NCI-H774 (cell line): ENCODE measurements at regions not wholly inside any gene's neighbourhood (a gene's known extent, or its start where the extent isn't known, plus 50 kb on each side); places are given as distances from the start of the nearest gene placed in this dataset.
A peak's percentile ranks its signal among the peaks of the same experiment; 100 is the strongest.
"Not testable (repeated sequence)": the region's sequence is repeated elsewhere in the genome, so short reads cannot be mapped to it uniquely, and the experiment has no call there.

Experiments
- DNase-seq: peaks from one replicate; lab custom pipeline; 2025; lab: John Stamatoyannopoulos, UW

DNA sequence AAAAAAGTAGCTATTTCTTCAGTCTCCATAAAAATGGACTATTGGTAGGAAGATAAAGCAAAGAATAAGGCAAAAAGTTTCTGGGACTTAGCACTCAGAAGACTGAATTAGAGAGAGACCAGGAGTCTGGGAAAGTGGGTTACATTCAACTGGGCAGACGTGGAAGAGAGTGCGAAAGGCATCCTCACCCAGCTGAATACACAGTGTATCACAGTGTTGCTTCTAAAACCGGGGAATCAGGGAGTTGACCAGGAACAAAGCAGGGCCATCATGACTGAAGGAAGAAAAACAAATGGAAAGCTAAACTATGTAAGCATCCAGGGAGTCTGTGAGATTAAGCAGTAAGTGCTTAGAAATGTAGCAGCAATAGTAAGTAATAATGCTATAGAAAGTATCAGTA, 452.9 kb upstream of the MAN1A1 start:
- no peak for DNase-seq

DNA sequence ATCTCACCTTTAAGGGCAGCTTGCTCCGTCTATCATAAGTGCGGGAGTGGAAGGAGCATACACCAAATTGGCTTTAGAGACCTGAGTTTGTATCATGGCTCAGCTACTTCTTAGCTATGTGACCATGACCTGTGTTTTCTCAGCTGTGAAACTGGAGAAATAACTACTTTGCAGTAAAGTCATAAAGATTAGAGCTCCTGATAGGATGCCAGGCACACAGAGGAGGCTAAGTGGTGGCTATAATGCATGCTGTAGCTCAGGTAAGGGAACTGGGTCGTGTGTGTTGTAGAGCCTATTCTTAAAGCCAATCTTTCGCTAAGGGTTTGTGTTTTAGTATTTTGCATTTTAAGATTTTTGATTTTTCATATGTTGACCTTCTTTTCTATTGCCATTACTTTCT, 451.5 kb upstream of the MAN1A1 start:
- no peak for DNase-seq

DNA sequence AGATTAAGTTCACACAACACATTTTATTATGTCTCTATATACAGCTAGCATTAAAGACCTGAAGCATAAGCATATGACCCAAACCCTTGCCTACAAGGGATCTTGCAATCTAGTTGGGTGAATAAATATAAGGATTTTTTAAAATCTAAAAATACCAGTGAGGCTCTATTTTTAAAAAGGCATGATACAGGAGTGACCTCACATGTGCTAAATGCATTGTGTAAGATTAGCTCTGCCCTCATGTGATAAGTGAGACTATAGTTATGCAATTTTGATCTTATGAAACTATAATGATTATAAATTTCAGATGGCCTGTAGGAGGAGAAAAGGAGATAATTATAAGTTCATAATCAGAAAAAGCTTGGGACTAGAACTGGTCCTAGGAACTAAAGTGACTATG, 451.0 kb upstream of the MAN1A1 start:
- DNase-seq, result no peak

DNA sequence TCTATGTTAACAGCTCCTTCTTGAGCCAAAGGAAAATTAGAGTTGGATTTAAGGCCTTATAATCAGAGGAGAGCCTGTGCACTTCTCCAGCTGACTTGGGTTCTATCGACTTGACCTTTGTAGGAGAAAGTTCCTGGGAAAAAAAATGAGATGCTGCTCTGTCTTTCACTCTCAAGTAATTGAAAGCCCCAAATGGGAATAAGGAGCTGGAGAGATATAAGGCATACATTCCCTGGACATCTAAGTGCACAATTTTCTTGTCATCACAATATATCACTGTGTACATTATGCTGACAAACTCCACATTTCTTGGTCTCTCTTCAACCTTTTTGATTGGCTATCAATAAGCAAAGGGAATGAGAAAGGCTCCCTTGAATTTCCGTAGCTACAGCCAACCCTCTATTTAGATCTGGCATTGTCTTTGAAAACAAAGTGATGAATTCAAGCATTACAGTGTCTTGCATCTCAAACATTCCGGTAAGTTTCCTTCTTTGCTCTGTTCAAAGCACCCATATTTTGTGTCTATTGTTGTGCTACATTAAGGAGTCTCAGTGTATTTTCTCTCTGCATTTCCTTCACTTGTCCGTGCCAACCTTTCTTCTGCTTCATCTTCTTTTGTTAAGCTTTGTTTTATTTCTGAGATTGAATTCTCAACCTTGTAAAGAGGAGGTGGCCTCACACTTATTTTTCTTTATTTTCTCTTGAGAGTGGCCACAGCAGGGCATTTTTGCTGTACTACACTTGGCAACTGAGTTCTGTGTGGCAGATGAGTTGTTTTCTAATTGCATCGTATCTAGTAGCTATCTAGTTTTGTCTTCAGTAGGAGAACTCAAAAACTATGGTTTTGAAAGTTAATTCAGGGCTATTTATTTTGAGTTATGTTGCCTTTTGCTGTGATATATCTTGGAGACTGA, 450.3 kb upstream of the MAN1A1 start:
- DNase-seq, result no peak

DNA sequence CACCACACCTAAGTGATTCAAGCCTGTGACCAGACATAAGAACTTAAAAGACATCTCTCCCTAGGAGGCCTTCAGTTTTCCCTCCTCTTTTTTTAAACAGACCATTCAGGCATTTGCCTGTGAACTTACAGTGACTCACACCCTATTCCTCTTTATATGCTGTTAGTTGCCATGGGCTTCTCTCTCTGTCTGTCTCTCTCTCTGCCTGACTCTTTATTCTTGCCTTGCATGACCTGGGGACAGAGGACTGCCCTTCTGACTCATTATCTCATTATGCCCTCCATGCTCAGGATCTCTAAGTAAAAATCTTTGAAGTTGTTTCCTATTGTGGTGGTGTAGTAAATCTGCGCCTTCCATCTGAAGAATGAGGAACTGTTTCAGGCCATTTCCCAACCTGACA, 442.2 kb upstream of the MAN1A1 start:
- no peak for DNase-seq

DNA sequence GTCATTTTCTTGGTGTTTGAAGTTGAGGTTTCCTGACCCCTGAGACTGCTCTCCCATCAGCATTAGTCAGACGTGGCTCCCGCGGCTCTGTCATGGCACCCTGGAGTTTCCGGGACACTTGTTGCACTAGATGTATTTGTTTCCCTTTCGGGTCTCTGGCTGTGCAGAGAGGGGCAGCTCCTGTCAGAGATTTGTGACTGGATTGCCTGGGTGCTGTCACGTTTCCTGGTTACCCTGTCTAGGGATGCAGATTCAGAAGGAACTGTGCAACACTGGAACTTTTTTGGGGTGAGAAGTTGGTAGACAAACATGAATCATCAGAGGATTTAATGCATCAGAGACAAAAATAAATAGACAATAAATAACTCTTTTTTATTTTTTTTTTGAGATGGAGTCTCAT, 431.8 kb upstream of the MAN1A1 start:
- no peak for DNase-seq

DNA sequence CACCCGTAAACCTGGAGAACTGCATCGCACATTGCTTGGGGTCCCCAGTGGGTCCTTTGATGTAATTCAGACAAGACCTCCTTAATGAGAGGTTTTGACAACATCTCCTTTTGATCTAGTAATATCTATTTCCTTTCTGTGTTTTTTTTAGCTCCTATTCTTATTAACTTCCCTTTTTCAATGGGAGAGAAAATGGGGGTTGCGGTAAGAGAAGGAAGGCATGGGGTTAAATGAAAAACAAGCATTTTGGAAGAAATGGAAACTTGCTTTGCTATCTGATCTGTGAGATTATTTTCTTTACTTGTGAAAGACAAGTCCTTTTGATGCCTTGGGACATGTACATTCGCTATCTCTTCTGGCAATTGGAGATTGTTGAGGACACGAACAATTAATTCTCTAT, 418.6 kb upstream of the MAN1A1 start:
- no peak for DNase-seq

DNA sequence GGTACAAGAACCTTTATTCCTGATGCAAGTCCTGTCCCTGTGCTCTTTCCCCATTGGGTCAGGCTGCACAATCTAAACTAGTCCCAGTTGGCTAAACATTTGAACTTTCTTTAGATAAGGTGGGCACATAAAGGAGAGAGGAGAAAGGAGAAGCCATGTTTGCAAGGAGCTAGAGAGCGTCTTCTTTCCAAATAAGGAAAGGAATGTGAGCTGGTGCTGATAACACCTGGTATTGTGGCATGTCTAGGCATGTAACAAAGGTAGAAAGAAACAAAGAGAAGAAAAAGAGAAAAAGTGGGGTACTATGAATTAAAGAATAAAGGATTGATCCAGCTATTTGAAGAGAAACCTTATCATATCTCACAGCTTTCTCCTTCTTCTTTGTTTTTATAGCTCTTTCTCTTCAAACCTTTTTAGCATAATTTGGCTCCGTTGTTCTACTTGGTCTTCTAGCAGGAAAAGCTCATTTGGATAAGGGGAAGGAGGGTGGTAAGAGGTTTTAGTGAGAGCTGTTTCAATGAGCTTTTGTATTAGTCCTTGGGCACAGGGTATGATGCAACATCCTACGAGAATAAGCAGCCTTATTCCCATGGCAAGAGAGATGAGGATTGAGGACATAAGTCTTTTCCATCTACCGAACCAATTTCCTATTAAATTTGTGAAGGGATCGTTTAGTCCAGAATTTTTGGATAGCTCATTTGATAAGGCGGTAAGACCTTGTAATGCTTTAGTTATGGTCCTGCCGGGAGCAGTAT, 415.5 kb upstream of the MAN1A1 start:
- no peak for DNase-seq

DNA sequence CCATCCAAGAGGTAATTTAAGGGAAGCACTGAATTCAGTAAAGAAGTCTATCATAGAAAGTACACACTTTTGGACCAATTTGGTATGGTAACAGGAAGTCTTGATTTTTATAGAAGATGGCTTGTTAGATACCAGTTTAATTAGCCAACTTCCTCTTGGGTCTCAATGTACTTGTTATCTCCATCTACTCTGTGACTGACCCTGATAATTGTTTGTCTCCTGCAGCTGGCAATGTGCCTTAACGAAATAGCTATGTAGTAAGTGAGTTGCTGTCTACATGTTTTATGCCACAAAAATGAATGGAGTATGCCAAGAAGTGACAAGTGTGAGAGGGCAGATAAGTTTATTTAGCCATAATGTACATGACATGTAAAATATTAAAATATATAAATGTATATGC, 410.5 kb upstream of the MAN1A1 start:
- no peak for DNase-seq

DNA sequence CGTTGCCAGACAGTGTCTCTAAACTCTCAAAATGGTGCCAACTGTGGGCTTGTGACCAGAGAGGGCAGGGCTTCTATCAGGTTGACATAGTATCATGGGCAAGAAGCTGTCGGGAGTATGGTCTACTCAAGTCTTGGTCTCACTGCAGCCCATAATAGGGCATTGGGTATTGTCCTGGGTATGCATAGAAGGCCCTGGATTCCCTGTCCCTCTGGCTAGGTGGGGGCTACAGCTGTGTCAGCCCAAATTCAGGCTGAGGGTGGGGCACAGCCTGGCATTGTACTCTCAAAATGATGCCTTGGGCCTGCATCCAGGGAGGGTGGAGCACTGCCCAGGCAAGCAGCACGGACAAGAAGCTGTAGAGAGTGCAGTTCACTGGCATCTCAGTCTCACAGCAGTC, 408.8 kb upstream of the MAN1A1 start:
- DNase-seq, result no peak

DNA sequence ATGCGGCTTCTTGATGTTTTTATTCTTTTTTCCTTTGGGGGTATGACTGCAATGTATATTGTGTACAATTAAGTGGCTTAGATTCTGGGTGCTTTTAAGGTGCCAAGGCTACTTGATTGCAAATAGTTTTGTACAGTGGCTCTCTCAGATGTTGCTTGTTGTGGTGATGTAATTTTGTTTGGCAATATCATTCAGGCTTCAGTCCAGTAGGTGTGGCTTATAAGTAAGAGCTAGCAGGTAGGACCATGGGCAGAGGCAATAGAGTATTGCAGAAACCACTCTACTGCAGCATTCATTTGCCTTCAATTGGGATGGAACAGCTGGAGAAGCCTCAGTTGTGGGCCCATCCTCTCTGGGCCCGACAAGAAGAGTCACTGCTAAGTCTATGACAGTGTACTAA, 407.9 kb upstream of the MAN1A1 start:
- DNase-seq, result no peak

DNA sequence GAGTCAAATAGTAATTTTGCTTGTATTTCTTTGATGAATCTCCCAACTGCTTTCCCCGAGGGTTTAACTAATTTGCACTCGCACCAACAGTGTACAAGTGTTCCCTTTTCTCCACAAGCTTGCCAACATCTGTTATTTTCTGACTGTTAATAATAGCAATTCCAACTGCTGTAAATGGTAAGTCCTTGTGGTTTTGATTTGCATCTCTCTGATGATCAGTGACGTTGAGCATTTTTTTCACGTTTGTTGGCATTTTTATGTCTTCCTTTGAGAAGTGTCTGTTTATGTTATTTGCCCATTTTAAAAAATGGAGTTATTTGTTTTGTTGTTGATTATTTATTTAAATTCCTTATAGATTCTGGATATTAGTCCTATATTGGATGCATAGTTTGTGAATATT, 399.8 kb upstream of the MAN1A1 start:
- DNase-seq, result no peak

DNA sequence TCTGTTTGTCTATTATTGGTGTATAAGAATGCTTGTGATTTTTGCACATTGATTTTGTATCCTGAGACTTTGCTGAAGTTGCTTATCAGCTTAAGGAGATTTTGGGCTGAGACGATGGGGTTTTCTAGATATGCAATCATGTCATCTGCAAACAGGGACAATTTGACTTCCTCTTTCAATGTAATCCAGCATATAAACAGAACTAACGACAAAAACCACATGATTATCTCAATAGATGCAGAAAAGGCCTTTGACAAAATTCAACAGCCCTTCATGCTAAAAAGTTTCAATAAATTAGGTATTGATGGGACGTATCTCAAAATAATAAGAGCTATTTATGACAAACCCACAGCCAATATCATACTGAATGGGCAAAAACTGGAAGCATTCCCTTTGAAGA, 399.0 kb upstream of the MAN1A1 start:
- DNase-seq, result not testable (repeated sequence)

DNA sequence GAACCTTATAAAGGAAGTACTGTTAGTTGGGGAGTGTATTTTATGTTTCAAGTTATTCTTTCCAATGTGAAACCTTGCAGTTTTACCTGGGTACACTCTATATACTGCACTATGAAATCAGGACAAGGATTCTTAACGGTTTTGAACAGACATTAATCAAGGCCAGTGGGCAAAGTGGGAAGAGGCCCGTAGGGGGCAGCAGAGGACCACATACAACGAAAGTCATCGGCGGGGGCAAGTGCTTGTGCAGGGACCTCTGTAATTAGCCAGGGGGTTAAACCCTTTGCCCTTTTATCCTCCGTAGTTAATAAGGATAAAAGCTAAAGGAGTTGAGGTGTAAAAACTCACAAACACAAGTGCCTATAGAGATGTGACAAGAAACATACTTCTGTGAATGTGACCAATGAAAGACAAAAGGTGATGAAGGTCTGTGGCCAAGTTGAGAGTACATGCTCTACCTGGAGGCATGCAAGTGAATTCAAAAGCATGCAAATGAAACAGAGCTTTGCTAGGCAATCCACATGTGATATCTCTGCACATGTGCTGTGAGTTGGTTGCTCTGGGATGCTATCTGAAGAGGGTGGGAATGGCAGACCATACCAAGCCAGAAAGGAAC, 392.7 kb upstream of the MAN1A1 start:
- DNase-seq, result peak; percentile 30

DNA sequence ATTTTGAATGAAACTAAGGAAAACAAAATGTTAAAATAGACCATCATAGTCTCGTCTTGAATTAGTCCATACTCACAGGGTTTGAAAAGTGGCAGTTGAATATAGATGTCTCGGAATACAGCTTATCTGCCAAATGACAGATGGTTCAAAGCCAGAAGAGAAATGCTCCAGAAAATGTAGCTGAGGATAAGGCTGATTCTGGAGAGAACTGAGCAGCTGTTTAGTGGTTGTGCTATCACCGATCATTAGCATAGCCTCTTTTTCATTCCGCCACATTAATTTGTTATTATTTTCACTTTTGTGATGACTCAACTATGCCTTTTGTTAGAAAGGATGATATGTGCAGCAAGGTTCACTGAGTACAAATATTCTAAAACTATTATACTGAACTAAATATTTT, 390.2 kb upstream of the MAN1A1 start:
- DNase-seq, result no peak

DNA sequence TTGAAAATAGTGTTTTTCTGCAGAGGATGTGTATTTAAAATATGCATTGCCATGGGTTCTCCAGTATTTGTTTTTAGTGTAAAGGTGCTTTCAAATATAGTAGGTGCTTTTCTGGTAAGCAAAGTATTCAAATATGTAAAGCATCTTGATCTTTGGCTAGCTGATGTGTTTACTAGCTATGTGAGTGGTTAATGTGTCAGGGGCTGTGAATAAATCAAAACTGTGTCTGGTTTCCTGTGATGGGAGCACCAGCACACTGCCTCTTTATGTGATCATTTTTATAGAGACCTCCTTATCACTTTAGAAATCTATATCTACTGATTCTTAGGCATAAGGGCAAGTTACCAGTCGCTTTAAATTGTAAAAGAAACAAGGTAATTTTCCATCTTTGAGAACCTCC, 388.9 kb upstream of the MAN1A1 start:
- no peak for DNase-seq

DNA sequence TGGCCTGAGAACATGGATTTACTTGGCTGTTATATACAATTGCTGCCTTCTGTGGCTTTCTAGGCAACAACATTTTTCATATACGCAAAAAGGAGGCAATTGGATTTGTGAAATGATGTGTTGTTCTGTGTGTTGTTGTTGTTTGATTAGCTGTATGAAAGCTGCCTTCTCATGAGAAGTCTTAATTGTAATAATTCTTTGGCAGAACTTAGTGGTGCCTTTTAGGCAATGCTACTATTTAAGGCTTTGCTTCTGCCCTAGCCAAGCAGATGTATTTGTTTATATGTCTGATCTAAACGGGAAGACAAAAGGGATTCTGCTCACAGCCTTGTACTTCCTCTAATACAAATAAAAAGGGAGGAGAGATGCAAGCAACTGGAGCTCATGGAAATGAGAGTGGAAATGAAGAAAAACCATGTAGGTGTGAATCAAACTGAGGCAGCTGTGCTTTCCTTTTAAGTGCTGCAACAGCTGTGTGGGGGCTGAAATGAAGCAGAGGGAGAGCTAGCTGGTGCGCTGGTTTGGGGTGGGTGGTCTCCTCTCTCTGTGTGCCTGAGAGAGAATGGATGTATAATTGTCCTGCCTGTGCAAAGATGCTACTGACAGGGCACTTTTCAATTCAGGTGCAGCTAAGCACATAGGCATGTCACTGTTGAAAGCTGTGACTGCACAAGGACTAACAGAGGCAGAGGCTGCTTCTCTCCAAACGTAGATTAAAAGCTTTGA, 386.9 kb upstream of the MAN1A1 start:
- DNase-seq, result no peak

DNA sequence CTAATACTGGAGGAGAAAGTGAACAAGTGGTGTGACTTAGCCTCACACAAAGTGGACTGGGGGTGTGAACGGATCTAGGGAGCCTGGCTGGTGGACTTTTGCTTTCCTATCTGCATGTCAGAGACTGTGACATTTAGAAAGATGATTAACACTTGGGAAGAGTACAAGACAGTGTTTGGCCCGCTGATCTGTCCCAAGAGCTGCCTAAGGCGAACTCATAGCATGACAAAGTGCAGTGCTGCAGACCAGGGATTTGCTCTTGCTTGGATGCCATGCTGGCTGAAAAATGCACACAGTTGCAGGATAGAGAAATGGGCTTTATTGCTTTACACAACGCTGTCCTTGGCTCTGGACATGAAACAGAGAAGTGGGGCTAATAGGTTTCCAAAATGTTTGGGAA, 386.0 kb upstream of the MAN1A1 start:
- DNase-seq, result no peak

DNA sequence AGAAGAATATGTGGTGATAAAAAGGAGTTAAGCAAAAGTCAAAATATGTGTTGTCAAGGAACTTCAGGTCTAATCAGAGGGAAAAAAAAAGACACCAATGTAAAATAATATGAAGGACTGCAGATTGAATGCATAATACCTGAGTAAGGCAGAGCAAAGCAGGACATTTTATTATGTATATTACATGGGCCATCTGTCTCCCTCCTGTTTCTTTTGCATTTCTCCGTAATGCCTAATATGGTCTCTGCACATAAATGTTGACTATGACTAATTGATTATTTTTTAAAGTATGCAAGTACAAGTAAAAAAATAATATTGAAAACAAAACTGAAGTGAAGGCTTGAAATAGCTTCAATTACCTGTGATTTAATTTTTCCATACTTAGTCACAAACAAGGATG, 384.7 kb upstream of the MAN1A1 start:
- no peak for DNase-seq

DNA sequence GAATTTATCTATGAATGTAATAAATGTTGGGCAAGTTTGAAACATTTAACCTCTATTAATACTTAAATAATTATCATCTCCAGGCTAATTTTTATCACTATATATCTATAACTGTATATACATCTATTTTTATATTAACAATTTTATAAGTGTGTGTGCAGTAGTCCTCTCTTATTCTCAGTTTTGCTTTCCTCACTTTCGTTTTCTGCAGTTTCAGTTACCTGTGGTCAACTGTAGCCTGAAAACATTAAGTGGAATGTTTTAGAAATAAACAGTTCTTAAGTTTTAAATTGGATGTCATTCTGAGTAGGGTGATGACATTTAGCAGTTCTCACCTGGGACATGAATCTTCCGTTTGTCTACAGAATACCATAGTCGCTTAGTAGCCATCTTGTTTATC, 379.4 kb upstream of the MAN1A1 start:
- no peak for DNase-seq

DNA sequence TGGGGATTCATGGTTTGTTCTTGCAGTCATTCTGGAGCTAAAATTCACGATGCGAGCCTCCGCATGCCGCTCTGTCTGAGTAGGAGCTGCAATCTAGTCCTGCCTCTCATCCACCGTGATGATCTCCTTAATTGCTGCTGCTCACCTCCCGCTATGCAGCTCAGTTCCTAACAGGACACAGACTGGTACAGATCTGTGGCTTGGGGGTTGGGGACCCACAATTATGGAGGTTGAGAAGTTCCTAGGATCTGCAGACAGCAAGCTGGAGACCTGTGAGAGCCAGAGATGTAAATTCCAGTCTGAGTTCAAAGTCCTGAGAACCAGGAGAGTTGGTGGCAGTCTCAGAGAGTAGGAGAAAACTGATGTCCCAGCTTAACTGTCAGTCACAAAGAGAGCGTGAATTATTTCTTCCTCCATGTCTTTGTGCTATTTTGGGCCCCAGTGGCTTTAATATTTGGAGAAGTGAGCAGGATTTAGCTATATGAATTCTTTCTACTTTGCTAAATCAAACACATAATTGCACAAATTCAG, 378.7 kb upstream of the MAN1A1 start:
- no peak for DNase-seq
